ENCODE measurements at regions not wholly inside any gene's neighbourhood (a gene's known extent, or its start where the extent isn't known, plus 50 kb on each side); places are given as distances from the start of the nearest gene placed in this dataset.
A peak's percentile ranks its signal among the peaks of the same experiment; 100 is the strongest.
"Not testable (repeated sequence)": the region's sequence is repeated elsewhere in the genome, so short reads cannot be mapped to it uniquely, and the experiment has no call there.

GRCh38 chr7:66553001-66553400 lies 75.7 kb upstream of the KCTD7 start:
- Histone ChIP-seq H2AK5ac (ENCODE audit: low read length) (no peak overlapping the region), H3K4me3 (ENCODE audit: low read depth, low read length) (no peak overlapping the region), H4K8ac (ENCODE audit: low read depth, low read length) (no peak overlapping the region), H3K14ac (ENCODE audit: low read length) (no peak overlapping the region), H2BK5ac (ENCODE audit: low read depth, low read length, poor library complexity) (no peak overlapping the region), H3K4ac (ENCODE audit: low read depth, low read length) (no peak overlapping the region), H3K79me1 (ENCODE audit: low read length) (no peaks in the 10 kb centered on the region), H3K4me2 (ENCODE audit: low read length) (no peak overlapping the region), H3K9ac (ENCODE audit: low read length) (no peak overlapping the region), H3K18ac (ENCODE audit: low read length) (no peak overlapping the region), H3K36me3 (ENCODE audit: control insufficient read depth in 1 of 2, insufficient read depth in 2 of 2, low read length in 2 of 2) (peaks cover 57 to 59% of the 10 kb centered on the region in 2 experiments), H3K9me3 (ENCODE audit: insufficient read depth, low read depth, low read length) (peaks cover 3% of the 10 kb centered on the region), H3K79me2 (ENCODE audit: control insufficient read depth, insufficient read depth, low read length, poor library complexity) (no peaks in the 10 kb centered on the region), H4K12ac (ENCODE audit: low read depth, low read length) (no peak overlapping the region), H2AFZ (ENCODE audit: insufficient read depth, low read length, poor library complexity) (no peak overlapping the region), H3K23ac (ENCODE audit: low read length) (no peak overlapping the region), H4K91ac (ENCODE audit: low read depth, low read length) (no peak overlapping the region), H2BK12ac (ENCODE audit: low read length) (no peak overlapping the region), H3K4me1 (ENCODE audit: control insufficient read depth in 1 of 2, insufficient read depth in 2 of 2, low read length in 2 of 2) (no peaks in the 10 kb centered on the region), H3K27me3 (ENCODE audit: insufficient read depth, low read length) (no peaks in the 10 kb centered on the region), H2BK120ac (ENCODE audit: insufficient read depth, low read length, poor library complexity) (no peak overlapping the region), H3K27ac (ENCODE audit: low read depth, low read length) (no peak overlapping the region)
- WGBS (ENCODE audit: extremely low coverage, insufficient coverage, insufficient read length) = no CpG with 5 or more reads among the region's 9 CpGs
- no peak for DNase-seq

GRCh38 chr7:66553675-66554074 lies 75.0 kb upstream of the KCTD7 start:
- H3K36me3 ChIP-seq (ENCODE audit: control insufficient read depth in 1 of 2, insufficient read depth in 2 of 2, low read length in 2 of 2) = peaks cover 60 to 63% of the 10 kb centered on the region in 2 experiments
- not testable (repeated sequence) for H2BK5ac ChIP-seq (ENCODE audit: low read depth, low read length, poor library complexity); H3K9ac ChIP-seq (ENCODE audit: low read length); H4K8ac ChIP-seq (ENCODE audit: low read depth, low read length); H2AK5ac ChIP-seq (ENCODE audit: low read length); H3K23ac ChIP-seq (ENCODE audit: low read length); H4K91ac ChIP-seq (ENCODE audit: low read depth, low read length); H3K14ac ChIP-seq (ENCODE audit: low read length); H3K4me1 ChIP-seq (ENCODE audit: control insufficient read depth in 1 of 2, insufficient read depth in 2 of 2, low read length in 2 of 2); H3K27ac ChIP-seq (ENCODE audit: low read depth, low read length); H3K27me3 ChIP-seq (ENCODE audit: insufficient read depth, low read length); H2AFZ ChIP-seq (ENCODE audit: insufficient read depth, low read length, poor library complexity); H2BK120ac ChIP-seq (ENCODE audit: insufficient read depth, low read length, poor library complexity); H3K18ac ChIP-seq (ENCODE audit: low read length); H3K4me3 ChIP-seq (ENCODE audit: low read depth, low read length); H3K79me1 ChIP-seq (ENCODE audit: low read length); H3K4ac ChIP-seq (ENCODE audit: low read depth, low read length); H2BK12ac ChIP-seq (ENCODE audit: low read length); H3K79me2 ChIP-seq (ENCODE audit: control insufficient read depth, insufficient read depth, low read length, poor library complexity); H3K4me2 ChIP-seq (ENCODE audit: low read length); H3K9me3 ChIP-seq (ENCODE audit: insufficient read depth, low read depth, low read length); H4K12ac ChIP-seq (ENCODE audit: low read depth, low read length)
- no CpG with 5 or more reads among the region's 2 CpGs for WGBS (ENCODE audit: extremely low coverage, insufficient coverage, insufficient read length)
- DNase-seq = peak; percentile 38 to 78

GRCh38 chr7:66554291-66554690 lies 74.4 kb upstream of the KCTD7 start:
- peak in 1 of 2 donors; percentile 46 for DNase-seq
- H3K23ac ChIP-seq (ENCODE audit: low read length); H2BK120ac ChIP-seq (ENCODE audit: insufficient read depth, low read length, poor library complexity); H3K4me1 ChIP-seq (ENCODE audit: control insufficient read depth in 1 of 2, insufficient read depth in 2 of 2, low read length in 2 of 2); H4K12ac ChIP-seq (ENCODE audit: low read depth, low read length); H3K18ac ChIP-seq (ENCODE audit: low read length); H3K9me3 ChIP-seq (ENCODE audit: insufficient read depth, low read depth, low read length); H4K8ac ChIP-seq (ENCODE audit: low read depth, low read length); H2BK12ac ChIP-seq (ENCODE audit: low read length); H3K27ac ChIP-seq (ENCODE audit: low read depth, low read length); H3K79me1 ChIP-seq (ENCODE audit: low read length); H3K4me3 ChIP-seq (ENCODE audit: low read depth, low read length); H2BK5ac ChIP-seq (ENCODE audit: low read depth, low read length, poor library complexity); H2AK5ac ChIP-seq (ENCODE audit: low read length); H4K91ac ChIP-seq (ENCODE audit: low read depth, low read length); H2AFZ ChIP-seq (ENCODE audit: insufficient read depth, low read length, poor library complexity); H3K9ac ChIP-seq (ENCODE audit: low read length); H3K4ac ChIP-seq (ENCODE audit: low read depth, low read length); H3K27me3 ChIP-seq (ENCODE audit: insufficient read depth, low read length); H3K14ac ChIP-seq (ENCODE audit: low read length); H3K79me2 ChIP-seq (ENCODE audit: control insufficient read depth, insufficient read depth, low read length, poor library complexity); H3K4me2 ChIP-seq (ENCODE audit: low read length): not testable (repeated sequence)
- H3K36me3 ChIP-seq (ENCODE audit: control insufficient read depth in 1 of 2, insufficient read depth in 2 of 2, low read length in 2 of 2) = peaks cover 61 to 62% of the 10 kb centered on the region in 2 experiments
- no CpG with 5 or more reads among the region's 8 CpGs for WGBS (ENCODE audit: extremely low coverage, insufficient coverage, insufficient read length)

- H3K4ac ChIP-seq (ENCODE audit: low read depth, low read length); H3K79me1 ChIP-seq (ENCODE audit: low read length): not testable (repeated sequence)
Observed at GRCh38 chr7:66554842-66555430, 73.7 kb upstream of the KCTD7 start.

More at GRCh38 chr7:66554842-66555430, 73.7 kb upstream of the KCTD7 start:
- not testable (repeated sequence) for H2BK12ac ChIP-seq (ENCODE audit: low read length); H4K8ac ChIP-seq (ENCODE audit: low read depth, low read length); H3K9me3 ChIP-seq (ENCODE audit: insufficient read depth, low read depth, low read length); H3K4me3 ChIP-seq (ENCODE audit: low read depth, low read length); H3K27ac ChIP-seq (ENCODE audit: low read depth, low read length); H4K91ac ChIP-seq (ENCODE audit: low read depth, low read length); H3K14ac ChIP-seq (ENCODE audit: low read length); H3K9ac ChIP-seq (ENCODE audit: low read length); H2BK120ac ChIP-seq (ENCODE audit: insufficient read depth, low read length, poor library complexity); DNase-seq; H2AK5ac ChIP-seq (ENCODE audit: low read length); H4K12ac ChIP-seq (ENCODE audit: low read depth, low read length); H3K23ac ChIP-seq (ENCODE audit: low read length); H3K79me2 ChIP-seq (ENCODE audit: control insufficient read depth, insufficient read depth, low read length, poor library complexity); H3K27me3 ChIP-seq (ENCODE audit: insufficient read depth, low read length); H3K4me1 ChIP-seq (ENCODE audit: control insufficient read depth in 1 of 2, insufficient read depth in 2 of 2, low read length in 2 of 2); H2BK5ac ChIP-seq (ENCODE audit: low read depth, low read length, poor library complexity); H3K4me2 ChIP-seq (ENCODE audit: low read length); H3K18ac ChIP-seq (ENCODE audit: low read length); H2AFZ ChIP-seq (ENCODE audit: insufficient read depth, low read length, poor library complexity)
- WGBS (ENCODE audit: extremely low coverage, insufficient coverage, insufficient read length) = no CpG with 5 or more reads among the region's 8 CpGs
- H3K36me3 ChIP-seq (ENCODE audit: control insufficient read depth in 1 of 2, insufficient read depth in 2 of 2, low read length in 2 of 2) = peaks cover 56 to 58% of the 10 kb centered on the region in 2 experiments
